Iris pigment epithelial cell (primary cell): ENCODE measurements at regions not wholly inside any gene's neighbourhood (a gene's known extent, or its start where the extent isn't known, plus 50 kb on each side); places are given as distances from the start of the nearest gene placed in this dataset.
A peak's percentile ranks its signal among the peaks of the same experiment; 100 is the strongest.
"Not testable (repeated sequence)": the region's sequence is repeated elsewhere in the genome, so short reads cannot be mapped to it uniquely, and the experiment has no call there.

Source experiments
- DNase-seq: peaks from one replicate; pipeline ENCODE4 v3.0.0-alpha.2; 2011; ENCODE audit warnings: low read depth

- no peak for DNase-seq
These were observed 95.6 kb downstream of the RRAGB start for GRCh38 chrX:55813150-55813549.

DNA sequence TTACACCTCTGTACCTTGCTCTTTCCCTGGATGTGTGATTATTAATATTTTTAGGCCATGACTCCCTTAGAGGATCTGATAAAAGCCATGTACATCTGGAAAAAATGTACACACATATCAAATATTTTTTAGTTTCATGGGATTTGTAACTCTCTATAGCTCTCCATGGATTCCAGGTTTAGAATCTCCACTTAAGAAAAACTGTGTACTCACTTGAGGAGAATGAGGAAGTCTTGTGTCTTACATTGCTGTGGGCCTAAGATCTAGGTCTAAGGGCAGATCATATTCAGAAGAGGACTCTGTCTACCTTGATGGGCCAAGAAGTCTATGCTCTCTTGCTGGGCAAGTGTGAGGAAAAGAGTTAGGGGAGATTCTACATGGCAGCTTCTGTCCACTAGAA, 98.0 kb downstream of the RRAGB start:
- DNase-seq, result no peak

DNA sequence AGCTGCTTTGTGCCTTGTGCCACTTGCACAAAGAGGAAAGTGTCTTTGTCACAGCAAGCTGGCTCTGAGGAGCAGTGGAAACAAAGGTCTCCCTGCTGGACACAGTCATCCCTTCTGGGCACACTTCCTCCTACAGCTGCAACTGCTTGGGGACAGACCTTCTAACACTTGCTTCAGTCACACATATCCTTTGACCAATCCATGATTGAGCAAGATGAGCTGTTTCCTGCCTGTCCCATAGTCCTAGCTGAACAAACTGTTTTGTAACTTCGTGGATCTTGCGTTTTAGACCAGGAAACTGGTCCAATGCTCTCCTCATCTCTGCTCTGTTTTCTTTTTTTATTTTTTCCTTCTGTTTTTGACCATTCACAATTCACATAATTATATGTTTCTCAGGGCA, 98.5 kb downstream of the RRAGB start:
- no peak for DNase-seq

- no peak for DNase-seq
These were observed 101.3 kb downstream of the RRAGB start for GRCh38 chrX:55818673-55819375.

DNA sequence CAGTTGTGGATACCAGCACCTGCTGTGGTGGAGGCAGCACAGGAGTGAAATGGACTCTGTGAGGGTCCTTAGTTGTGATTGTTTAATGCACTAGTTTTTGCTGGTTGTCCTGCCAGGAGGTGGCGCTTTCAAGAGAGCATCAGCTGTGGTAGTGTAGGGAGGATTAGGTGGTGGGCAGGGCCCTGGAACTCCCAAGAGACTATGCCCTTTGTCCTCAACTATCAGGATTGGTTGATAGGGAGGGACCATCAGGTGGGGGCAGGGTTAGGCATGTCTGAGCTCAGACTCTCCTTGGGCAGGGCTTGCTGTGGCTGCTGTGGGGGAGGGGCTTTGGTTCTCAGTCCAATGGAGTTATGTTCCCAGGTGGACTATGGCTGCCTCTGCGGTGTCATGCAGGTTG, 121.9 kb downstream of the RRAGB start:
- no peak for DNase-seq

- DNase-seq, result no peak
These were observed 124.6 kb downstream of the RRAGB start for GRCh38 chrX:55841962-55842752.

DNA sequence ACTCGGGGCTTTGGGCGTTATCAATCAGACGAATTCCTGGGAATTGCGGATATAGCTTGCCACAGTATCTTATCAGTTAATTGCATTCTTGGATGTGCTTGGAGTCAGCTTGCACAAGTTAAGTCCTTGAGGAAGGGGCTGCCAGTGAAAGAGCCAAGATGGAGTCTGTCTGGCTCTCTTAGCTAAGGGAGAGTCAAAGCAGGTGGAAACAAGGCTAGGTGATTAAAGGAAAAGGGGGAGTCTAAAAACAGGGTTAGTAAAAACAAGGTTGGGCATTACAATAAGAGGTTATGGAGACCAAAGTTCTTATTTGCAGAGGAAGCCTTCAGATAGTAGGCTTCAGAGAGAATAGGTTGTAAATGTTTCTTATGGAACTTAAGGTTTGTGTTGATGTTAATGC, 149.2 kb downstream of the RRAGB start:
- DNase-seq, result not testable (repeated sequence)

DNA sequence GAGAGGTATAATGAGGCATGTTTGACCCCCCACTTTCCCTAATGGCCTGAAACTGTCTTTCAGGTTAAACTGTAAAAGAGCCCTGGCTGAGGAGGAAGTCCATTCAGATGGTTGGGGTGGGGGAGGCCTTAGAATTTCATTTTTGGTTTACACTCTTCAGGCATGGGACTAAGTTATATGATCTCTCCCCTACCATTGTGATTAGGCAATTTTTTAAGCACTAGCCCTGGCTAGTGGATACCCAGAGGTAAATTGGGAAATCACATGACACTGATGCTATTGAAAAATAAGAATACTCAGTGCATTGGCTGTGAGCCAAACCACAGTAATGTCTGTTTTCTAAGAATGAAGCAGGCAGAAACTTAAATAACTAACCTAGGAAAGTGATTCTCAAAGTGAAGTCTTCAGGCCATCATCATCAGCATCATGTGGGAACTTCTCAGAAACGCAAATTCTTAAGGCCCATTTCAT, 149.7 kb downstream of the RRAGB start:
- DNase-seq, result peak; percentile 44

DNA sequence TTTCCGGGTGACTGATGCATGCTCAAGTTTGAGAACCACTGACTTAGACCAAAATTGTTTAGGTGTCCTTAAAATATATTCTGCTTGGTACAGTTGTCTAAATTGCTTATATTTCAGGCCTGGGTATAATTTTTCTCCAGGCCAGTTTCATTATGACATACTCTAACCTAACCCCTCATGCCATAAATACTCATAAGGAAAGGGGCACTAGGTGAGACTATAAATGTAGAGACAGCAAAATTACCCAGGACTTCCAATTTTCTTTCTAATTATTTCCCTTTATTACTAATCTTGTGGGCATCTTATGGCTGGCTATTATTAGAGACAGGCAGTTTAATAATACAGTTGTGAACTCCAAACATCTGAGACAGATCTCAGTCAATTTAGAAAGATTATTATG, 150.2 kb downstream of the RRAGB start:
- DNase-seq, result no peak

- no peak for DNase-seq
These were observed 157.3 kb downstream of the RRAGB start for GRCh38 chrX:55874807-55875206.

DNA sequence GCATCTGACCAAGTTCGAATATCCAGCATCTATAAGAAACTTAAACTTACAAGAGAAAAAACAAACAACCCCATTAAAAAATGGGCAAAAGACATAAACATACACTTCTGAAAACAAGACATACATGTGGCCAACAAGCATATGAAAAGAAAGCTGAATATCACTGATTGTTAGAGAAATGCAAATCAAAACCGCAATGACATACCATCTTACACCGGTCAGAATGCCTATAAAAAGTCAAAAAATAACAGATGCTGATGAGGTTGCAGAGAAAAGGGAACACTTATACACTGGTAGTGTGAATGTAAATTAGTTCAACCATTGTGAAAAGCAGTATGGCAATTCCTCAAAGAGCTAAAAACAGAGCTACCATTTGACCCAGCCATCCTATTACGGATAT, 166.0 kb downstream of the RRAGB start:
- not testable (repeated sequence) for DNase-seq

DNA sequence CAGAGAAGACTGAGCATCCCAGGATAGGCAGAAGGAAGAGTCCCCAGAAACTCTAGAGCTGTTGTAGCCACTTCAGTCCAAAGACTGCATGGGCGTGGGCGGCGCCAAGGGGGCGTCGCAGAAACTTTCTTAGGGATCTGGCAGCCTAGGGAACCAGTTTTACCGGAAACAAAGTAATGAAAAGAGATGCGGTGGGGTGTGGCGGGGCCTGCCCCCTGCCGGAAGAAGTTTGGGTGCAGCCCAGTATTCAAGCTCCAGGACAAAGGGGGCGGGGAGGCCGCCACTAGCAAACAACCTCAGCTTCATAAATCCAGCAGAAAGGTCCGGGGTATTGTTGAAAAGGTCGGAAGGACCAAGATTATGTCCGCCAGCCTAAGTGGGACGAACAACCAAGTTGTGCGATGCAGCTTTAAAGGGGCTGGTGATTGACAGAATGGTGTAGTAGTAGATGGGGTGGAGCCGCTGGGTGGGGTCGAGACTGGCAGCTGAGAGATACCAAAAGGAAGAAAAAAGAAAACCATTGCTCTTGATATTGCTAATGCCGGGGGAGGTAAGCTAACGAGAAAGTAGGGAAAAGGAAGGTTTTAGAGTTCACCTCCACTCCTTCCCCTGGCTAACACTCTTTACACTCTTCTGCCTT, 190.5 kb downstream of the RRAGB start:
- DNase-seq, result peak; percentile 15

- peak; percentile 5 for DNase-seq
These were observed 191.2 kb downstream of the RRAGB start for GRCh38 chrX:55908661-55909212.

GRCh38 chrX:55919367-55920221, 202.0 kb downstream of the RRAGB start:
- no peak for DNase-seq

GRCh38 chrX:55924574-55924973, 207.0 kb downstream of the RRAGB start:
- DNase-seq, result no peak

DNA sequence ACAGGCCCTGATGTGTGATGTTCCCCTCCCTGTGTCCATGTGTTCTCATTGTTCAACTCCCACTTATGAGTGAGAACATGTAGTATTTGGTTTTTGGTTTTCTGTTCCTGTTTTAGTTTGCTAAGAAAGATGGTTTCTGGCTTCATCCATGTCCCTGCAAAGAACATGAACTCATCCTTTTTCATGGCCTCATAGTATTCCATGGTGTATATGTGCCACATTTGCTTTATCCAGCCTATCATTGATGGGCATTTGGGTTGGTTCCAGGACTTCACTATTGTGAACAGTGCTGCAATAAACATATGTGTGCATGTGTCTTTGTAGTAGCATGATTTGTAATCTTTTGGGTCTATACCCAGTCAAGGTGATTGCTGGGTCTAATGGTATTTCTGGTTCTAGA, 211.0 kb downstream of the RRAGB start:
- DNase-seq, result not testable (repeated sequence)
